ENCODE measurements at regions not wholly inside any gene's neighbourhood (a gene's known extent, or its start where the extent isn't known, plus 50 kb on each side); places are given as distances from the start of the nearest gene placed in this dataset.
"Not testable (repeated sequence)": the region's sequence is repeated elsewhere in the genome, so short reads cannot be mapped to it uniquely, and the experiment has no call there.

DNA sequence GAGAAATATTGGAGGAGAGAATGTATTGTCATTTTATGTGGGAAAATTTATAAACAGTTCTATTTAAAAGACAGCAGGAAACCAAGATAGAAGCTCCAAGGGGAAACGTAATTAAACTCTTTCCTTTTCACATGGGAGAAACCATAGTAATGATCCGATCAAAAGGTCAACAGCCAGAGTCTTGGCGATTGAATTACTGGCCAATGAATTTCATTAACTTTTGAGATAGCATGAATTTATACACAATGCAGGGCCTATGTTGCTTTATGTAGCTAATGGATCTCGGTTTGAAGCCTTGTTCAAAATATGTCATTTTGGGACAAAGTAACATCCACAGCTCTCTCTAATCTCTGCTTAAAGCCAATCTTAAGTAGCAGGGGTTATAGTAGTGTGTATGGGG, 897.5 kb upstream of the NDST4 start:
- no peaks in the 10 kb centered on the region for H3K36me3 ChIP-seq
- H3K9me3 ChIP-seq (replicated peaks), result peaks cover 38% of the 10 kb centered on the region
- TF ChIP-seq, protein P1, sequence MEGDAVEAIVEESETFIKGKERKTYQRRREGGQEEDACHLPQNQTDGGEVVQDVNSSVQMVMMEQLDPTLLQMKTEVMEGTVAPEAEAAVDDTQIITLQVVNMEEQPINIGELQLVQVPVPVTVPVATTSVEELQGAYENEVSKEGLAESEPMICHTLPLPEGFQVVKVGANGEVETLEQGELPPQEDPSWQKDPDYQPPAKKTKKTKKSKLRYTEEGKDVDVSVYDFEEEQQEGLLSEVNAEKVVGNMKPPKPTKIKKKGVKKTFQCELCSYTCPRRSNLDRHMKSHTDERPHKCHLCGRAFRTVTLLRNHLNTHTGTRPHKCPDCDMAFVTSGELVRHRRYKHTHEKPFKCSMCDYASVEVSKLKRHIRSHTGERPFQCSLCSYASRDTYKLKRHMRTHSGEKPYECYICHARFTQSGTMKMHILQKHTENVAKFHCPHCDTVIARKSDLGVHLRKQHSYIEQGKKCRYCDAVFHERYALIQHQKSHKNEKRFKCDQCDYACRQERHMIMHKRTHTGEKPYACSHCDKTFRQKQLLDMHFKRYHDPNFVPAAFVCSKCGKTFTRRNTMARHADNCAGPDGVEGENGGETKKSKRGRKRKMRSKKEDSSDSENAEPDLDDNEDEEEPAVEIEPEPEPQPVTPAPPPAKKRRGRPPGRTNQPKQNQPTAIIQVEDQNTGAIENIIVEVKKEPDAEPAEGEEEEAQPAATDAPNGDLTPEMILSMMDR (IDR thresholded peaks at IDR 0.05; ENCODE audit: borderline replicate concordance), result no peak
- intact Hi-C loops (cut with micrococcal nuclease), result no loop called here
- DNase-seq, result no peak
- no peak overlapping the region for H3K27ac ChIP-seq (replicated peaks)
- no peaks in the 10 kb centered on the region for H3K4me1 ChIP-seq
- H3K4me3 ChIP-seq, result no peak overlapping the region
- no peaks in the 10 kb centered on the region for H3K27me3 ChIP-seq (ENCODE audit: low read depth)

DNA sequence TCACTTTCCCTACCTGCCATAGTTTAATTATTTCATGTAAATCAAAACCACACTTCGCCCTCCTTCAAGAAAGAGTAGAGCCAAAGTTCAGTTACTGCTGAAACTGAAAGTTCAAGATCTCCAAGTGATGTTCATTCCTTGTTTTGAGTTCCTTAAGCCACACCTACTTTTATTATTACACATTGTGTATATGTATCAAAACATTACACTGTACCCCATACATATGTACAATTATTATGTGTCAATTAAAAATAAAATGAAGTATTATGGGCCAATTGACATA, 892.3 kb upstream of the NDST4 start:
- Histone ChIP-seq H3K36me3 (no peaks in the 10 kb centered on the region), H3K27me3 (ENCODE audit: low read depth) (no peaks in the 10 kb centered on the region), H3K4me3 (no peak overlapping the region), H3K4me1 (no peaks in the 10 kb centered on the region), H3K9me3 (replicated peaks) (no peaks in the 10 kb centered on the region), H3K27ac (replicated peaks) (no peak overlapping the region)
- intact Hi-C loops (cut with micrococcal nuclease), result no loop called here
- TF ChIP-seq, protein P1 (IDR thresholded peaks at IDR 0.05; ENCODE audit: borderline replicate concordance), result no peak
- DNase-seq, result no peak

- no peaks in the 10 kb centered on the region for H3K36me3 ChIP-seq
These were observed 891.8 kb upstream of the NDST4 start for GRCh38 chr4:116005037-116005805.

DNA sequence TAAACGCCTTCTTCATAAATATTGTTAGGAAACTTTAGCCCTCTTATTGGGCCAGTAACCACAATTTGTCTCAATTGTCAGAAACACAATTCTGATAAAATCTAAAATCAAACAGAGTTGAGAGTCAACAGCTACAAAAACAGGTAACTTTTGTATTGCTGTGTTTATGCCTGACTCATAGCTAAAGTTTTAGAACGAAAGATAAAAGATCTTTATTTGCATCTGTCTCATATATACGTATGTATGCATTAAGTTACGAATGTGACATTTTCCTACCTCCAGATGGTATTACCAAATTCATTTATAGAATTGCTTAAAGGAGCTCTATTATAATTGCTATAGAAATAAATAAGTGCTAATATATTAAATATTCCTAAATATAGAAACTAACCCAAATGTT, 887.9 kb upstream of the NDST4 start:
- no peak overlapping the region for H3K27ac ChIP-seq (replicated peaks)
- H3K9me3 ChIP-seq (replicated peaks), result no peaks in the 10 kb centered on the region
- TF ChIP-seq, protein P1 (IDR thresholded peaks at IDR 0.05; ENCODE audit: borderline replicate concordance), result no peak
- no peaks in the 10 kb centered on the region for H3K4me1 ChIP-seq
- no peak overlapping the region for H3K4me3 ChIP-seq
- H3K27me3 ChIP-seq (ENCODE audit: low read depth), result no peaks in the 10 kb centered on the region
- no peaks in the 10 kb centered on the region for H3K36me3 ChIP-seq
- intact Hi-C loops (cut with micrococcal nuclease), result no loop called here
- DNase-seq, result no peak

More at GRCh38 chr4:116005037-116005805, 891.8 kb upstream of the NDST4 start:
- H3K4me1 ChIP-seq, result no peaks in the 10 kb centered on the region
- no peak overlapping the region for H3K27ac ChIP-seq (replicated peaks)
- H3K27me3 ChIP-seq (ENCODE audit: low read depth), result no peaks in the 10 kb centered on the region
- TF ChIP-seq, protein P1 (IDR thresholded peaks at IDR 0.05; ENCODE audit: borderline replicate concordance), result no peak
- intact Hi-C loops (cut with micrococcal nuclease), result no loop called here
- DNase-seq, result no peak
- no peak overlapping the region for H3K4me3 ChIP-seq
- no peaks in the 10 kb centered on the region for H3K9me3 ChIP-seq (replicated peaks)

- Histone ChIP-seq H3K4me3 (no peak overlapping the region), H3K9me3 (replicated peaks) (peaks cover 9% of the 10 kb centered on the region), H3K27me3 (ENCODE audit: low read depth) (no peaks in the 10 kb centered on the region), H3K4me1 (no peaks in the 10 kb centered on the region), H3K27ac (replicated peaks) (no peak overlapping the region), H3K36me3 (no peaks in the 10 kb centered on the region)
- TF ChIP-seq, protein P1 (IDR thresholded peaks at IDR 0.05; ENCODE audit: borderline replicate concordance), result no peak
- intact Hi-C loops (cut with micrococcal nuclease), result no loop called here
- no peak for DNase-seq
These were observed 873.2 kb upstream of the NDST4 start for GRCh38 chr4:115986573-115986972.

- H3K4me1 ChIP-seq; H3K9me3 ChIP-seq (replicated peaks); H3K36me3 ChIP-seq; H3K4me3 ChIP-seq; DNase-seq; intact Hi-C loops (cut with micrococcal nuclease); H3K27ac ChIP-seq (replicated peaks); H3K27me3 ChIP-seq (ENCODE audit: low read depth): not testable (repeated sequence)
These were observed 862.1 kb upstream of the NDST4 start for GRCh38 chr4:115975421-115976001.

Data from left ventricle myocardium inferior (tissue), 1 donor.